Hepatocyte (in vitro differentiated cells): ENCODE measurements at regions not wholly inside any gene's neighbourhood (a gene's known extent, or its start where the extent isn't known, plus 50 kb on each side); places are given as distances from the start of the nearest gene placed in this dataset.

Experiments
- DNase-seq: peaks from one replicate; pipeline ENCODE4 v3.0.0-alpha.2; 2016; ENCODE audit warnings: low spot score
- H2AFZ ChIP-seq: fragments of 200-600 bp; sonication (generic); 2 replicates; pipeline ENCODE4 v1.6.0; 2016; ENCODE audit warnings: antibody characterized with exemption, mild to moderate bottlenecking
- H3K27ac ChIP-seq: fragments of 200-600 bp; sonication (generic); 2 replicates; pipeline ENCODE4 v1.5.1; 2016; ENCODE audit warnings: mild to moderate bottlenecking
- H3K27me3 ChIP-seq: fragments of 200-600 bp; sonication (generic); 2 replicates; pipeline ENCODE4 v1.6.1; 2016
- H3K36me3 ChIP-seq: fragments of 200-600 bp; sonication (generic); replicated peaks from 2 replicates; pipeline ENCODE4 v1.5.1; 2016; ENCODE audit warnings: low read depth; ENCODE audit not compliant: insufficient read depth
- H3K4me1 ChIP-seq: fragments of 200-600 bp; sonication (generic); 2 replicates; pipeline ENCODE4 v1.5.1; 2016; ENCODE audit warnings: mild to moderate bottlenecking, moderate library complexity; ENCODE audit not compliant: insufficient read depth
- H3K4me2 ChIP-seq: fragments of 200-600 bp; sonication (generic); 2 replicates; pipeline ENCODE4 v1.6.0; 2016
- H3K4me3 ChIP-seq: fragments of 200-600 bp; sonication (generic); 2 replicates; pipeline ENCODE4 v1.5.1; 2016; ENCODE audit warnings: mild to moderate bottlenecking
- H3K79me2 ChIP-seq: fragments of 200-600 bp; sonication (generic); 2 replicates; pipeline ENCODE4 v1.6.0; 2017; ENCODE audit warnings: mild to moderate bottlenecking
- H3K9me2 ChIP-seq: fragments of 200-600 bp; sonication (generic); replicated peaks from 2 replicates; pipeline ENCODE4 v1.6.0; 2017; ENCODE audit warnings: mild to moderate bottlenecking; ENCODE audit not compliant: insufficient read depth
- H3K9me3 ChIP-seq: fragments of 200-600 bp; sonication (generic); 2 replicates; pipeline ENCODE4 v1.5.1; 2016; ENCODE audit warnings: low read depth, mild to moderate bottlenecking
- H4K20me1 ChIP-seq: fragments of 200-600 bp; sonication (generic); 2 replicates; pipeline ENCODE4 v1.6.0; 2016; ENCODE audit warnings: mild to moderate bottlenecking; ENCODE audit not compliant: insufficient read depth, poor library complexity, severe bottlenecking
- EZH2 ChIP-seq: fragments of 200-600 bp; sonication (generic); IDR thresholded peaks from 2 replicates; pipeline ENCODE4 v1.6.1; 2016; ENCODE audit warnings: antibody characterized with exemption, mild to moderate bottlenecking, borderline replicate concordance
- EZH2phosphoT487 ChIP-seq: fragments of 200-600 bp; sonication (generic); IDR thresholded peaks from one replicate; pipeline ENCODE4 v1.6.1; 2018; ENCODE audit warnings: antibody characterized with exemption, mild to moderate bottlenecking, low read depth, moderate library complexity; ENCODE audit not compliant: unreplicated experiment, severe bottlenecking
- WGBS: methylation state at CpG from one replicate; pipeline ENCODE4 v1.1.6; 2016; ENCODE audit warnings: low lambda C conversion rate; ENCODE audit errors: missing lambda C conversion rate; 5-methylcytosine and 5-hydroxymethylcytosine counted together
- TF ChIP-seq, protein P1 (sequence below): fragments of 200-600 bp; sonication (generic); IDR thresholded peaks from 2 replicates; pipeline ENCODE4 v1.5.1; 2016; ENCODE audit warnings: antibody characterized with exemption, mild to moderate bottlenecking; ENCODE audit not compliant: poor library complexity

DNA sequence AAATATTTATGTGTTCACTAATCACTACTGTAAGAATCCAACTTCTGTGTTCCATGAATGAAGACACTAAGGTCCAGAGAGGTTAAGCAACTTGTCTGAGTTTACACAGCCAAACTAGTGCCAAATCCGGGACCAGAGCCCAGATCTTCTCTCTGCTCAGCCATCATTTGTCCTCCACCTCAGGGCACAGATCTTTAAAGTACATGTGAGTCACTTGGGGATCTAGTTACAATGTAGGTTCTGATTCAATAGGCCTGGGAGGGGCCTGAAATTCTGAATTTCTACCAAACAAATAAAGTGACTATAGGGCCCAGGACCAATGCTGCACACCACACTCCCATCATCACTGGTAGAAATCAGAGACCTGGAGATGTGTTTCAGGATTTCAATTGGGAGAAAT is 162.9 kb downstream of the GXYLT1 start:
- TF ChIP-seq EZH2 (no peak), EZH2phosphoT487 (no peak)
- TF ChIP-seq, protein P1, sequence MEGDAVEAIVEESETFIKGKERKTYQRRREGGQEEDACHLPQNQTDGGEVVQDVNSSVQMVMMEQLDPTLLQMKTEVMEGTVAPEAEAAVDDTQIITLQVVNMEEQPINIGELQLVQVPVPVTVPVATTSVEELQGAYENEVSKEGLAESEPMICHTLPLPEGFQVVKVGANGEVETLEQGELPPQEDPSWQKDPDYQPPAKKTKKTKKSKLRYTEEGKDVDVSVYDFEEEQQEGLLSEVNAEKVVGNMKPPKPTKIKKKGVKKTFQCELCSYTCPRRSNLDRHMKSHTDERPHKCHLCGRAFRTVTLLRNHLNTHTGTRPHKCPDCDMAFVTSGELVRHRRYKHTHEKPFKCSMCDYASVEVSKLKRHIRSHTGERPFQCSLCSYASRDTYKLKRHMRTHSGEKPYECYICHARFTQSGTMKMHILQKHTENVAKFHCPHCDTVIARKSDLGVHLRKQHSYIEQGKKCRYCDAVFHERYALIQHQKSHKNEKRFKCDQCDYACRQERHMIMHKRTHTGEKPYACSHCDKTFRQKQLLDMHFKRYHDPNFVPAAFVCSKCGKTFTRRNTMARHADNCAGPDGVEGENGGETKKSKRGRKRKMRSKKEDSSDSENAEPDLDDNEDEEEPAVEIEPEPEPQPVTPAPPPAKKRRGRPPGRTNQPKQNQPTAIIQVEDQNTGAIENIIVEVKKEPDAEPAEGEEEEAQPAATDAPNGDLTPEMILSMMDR = no peak
- WGBS = 53% methylated on average over 1 of the region's 1 CpG

DNA sequence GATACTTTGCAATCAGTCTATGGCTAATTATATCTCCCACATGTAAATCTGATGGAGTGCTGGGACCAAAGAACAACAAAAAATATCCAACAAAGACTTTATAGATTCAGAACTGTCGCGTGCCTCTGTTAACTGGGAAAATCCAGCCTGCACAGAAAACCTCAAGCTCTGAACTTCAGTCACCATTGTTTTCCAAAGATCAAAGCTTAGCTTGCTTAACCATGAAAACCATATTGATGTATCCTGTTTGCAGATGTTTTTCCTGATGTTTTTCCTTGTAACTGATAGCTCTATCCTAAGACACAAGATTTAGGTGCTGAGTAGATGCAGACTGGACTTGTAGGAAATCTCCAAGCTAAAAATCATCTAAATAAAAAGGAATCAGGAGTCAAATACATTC is 163.7 kb downstream of the GXYLT1 start:
- Histone ChIP-seq H3K9me3 (no peaks in the 10 kb centered on the region), H3K36me3 (no peaks in the 10 kb centered on the region), H3K4me3 (no peak overlapping the region), H2AFZ (no peak overlapping the region), H4K20me1 (no peaks in the 10 kb centered on the region), H3K79me2 (no peaks in the 10 kb centered on the region), H3K27me3 (no peaks in the 10 kb centered on the region), H3K27ac (no peak overlapping the region), H3K4me2 (no peak overlapping the region), H3K4me1 (no peaks in the 10 kb centered on the region), H3K9me2 (no peaks in the 10 kb centered on the region)
- no peak for DNase-seq
- TF ChIP-seq, protein P1 = no peak
- TF ChIP-seq EZH2phosphoT487 (no peak), EZH2 (no peak)
- WGBS = 49% methylated on average over 2 of the region's 2 CpGs

More for the DNA sequence above, 162.9 kb downstream of the GXYLT1 start:
- Histone ChIP-seq H3K9me2 (no peaks in the 10 kb centered on the region), H3K27me3 (no peaks in the 10 kb centered on the region), H3K4me2 (no peak overlapping the region), H2AFZ (no peak overlapping the region), H3K4me3 (no peak overlapping the region), H3K79me2 (no peaks in the 10 kb centered on the region), H3K9me3 (no peaks in the 10 kb centered on the region), H4K20me1 (no peaks in the 10 kb centered on the region), H3K27ac (no peak overlapping the region), H3K36me3 (no peaks in the 10 kb centered on the region), H3K4me1 (no peaks in the 10 kb centered on the region)
- no peak for DNase-seq

- no peak overlapping the region for H2AFZ ChIP-seq
- H3K4me2 ChIP-seq = no peak overlapping the region
- H3K4me1 ChIP-seq = no peaks in the 10 kb centered on the region
- no peaks in the 10 kb centered on the region for H4K20me1 ChIP-seq
- no peak overlapping the region for H3K27ac ChIP-seq
- TF ChIP-seq, protein P1 = no peak
- no peak for TF ChIP-seq EZH2phosphoT487
- no peak for TF ChIP-seq EZH2
- H3K36me3 ChIP-seq = no peaks in the 10 kb centered on the region
- no peaks in the 10 kb centered on the region for H3K27me3 ChIP-seq
- H3K9me2 ChIP-seq = no peaks in the 10 kb centered on the region
- H3K79me2 ChIP-seq = no peaks in the 10 kb centered on the region
- H3K9me3 ChIP-seq = no peaks in the 10 kb centered on the region
- DNase-seq = no peak
- H3K4me3 ChIP-seq = no peak overlapping the region
- 28% methylated on average over 1 of the region's 1 CpG for WGBS
Measured at GRCh38 chr12:41980390-41980789, 164.3 kb downstream of the GXYLT1 start.

GRCh38 chr12:41979574-41979973 is 165.1 kb downstream of the GXYLT1 start:
- no peaks in the 10 kb centered on the region for H3K27me3 ChIP-seq
- TF ChIP-seq EZH2phosphoT487 (no peak), EZH2 (no peak)
- TF ChIP-seq, protein P1 = no peak
- no peak overlapping the region for H3K4me2 ChIP-seq

More at GRCh38 chr12:41979574-41979973, 165.1 kb downstream of the GXYLT1 start:
- H2AFZ ChIP-seq = no peak overlapping the region
- H3K9me3 ChIP-seq = no peaks in the 10 kb centered on the region
- no peaks in the 10 kb centered on the region for H3K79me2 ChIP-seq
- no peak overlapping the region for H3K27ac ChIP-seq
- DNase-seq = no peak
- no peaks in the 10 kb centered on the region for H3K9me2 ChIP-seq
- H3K4me1 ChIP-seq = no peaks in the 10 kb centered on the region
- H3K4me3 ChIP-seq = no peak overlapping the region
- H4K20me1 ChIP-seq = no peaks in the 10 kb centered on the region
- H3K36me3 ChIP-seq = no peaks in the 10 kb centered on the region
- WGBS = 54% methylated on average over 2 of the region's 2 CpGs
